ENCODE measurements at regions not wholly inside any gene's neighbourhood (a gene's known extent, or its start where the extent isn't known, plus 50 kb on each side); places are given as distances from the start of the nearest gene placed in this dataset.

DNA sequence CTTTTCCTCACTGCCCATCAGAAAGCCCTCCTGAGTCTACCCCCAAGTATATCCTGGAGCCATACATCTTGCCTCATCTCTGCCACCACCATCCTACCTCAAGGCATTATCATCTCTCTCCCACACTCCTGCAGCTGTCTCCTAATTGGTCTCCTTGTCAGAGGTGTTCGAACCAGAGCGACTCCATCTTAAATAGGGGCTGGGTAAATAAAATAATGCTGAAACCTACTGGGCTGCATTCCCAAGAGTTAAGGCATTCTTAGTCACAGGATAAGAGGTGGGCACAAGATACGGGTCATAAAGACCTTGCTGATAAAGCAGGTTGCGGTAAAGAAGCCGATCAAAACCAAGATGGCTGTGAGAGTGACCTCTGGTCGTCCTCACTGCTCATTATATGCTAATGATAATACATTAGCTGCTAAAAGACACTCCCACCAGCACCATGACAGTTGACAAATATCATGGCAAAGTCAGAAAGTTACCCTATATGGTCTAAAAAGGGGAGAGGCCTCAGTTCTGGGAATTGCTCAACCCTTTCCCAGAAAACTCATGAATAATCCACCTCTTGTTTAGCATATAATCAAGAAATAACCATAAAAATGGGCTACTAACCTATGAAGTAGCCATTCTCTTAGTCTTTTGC lies 97.0 kb upstream of the C16orf82 start:
- no peak overlapping the region for H3K27ac ChIP-seq (ENCODE audit: low read depth in 1 of 3, low read length in 2 of 3)
- H3K4me3 ChIP-seq (ENCODE audit: low read depth in 1 of 3, low read length in 3 of 3): no peak overlapping the region
- no peaks in the 10 kb centered on the region for H3K27me3 ChIP-seq (ENCODE audit: control insufficient read depth in 3 of 3, insufficient read depth in 3 of 3, low read length in 3 of 3)
- FAIRE-seq (no peak), DNase-seq (no peak)
- H3K36me3 ChIP-seq (ENCODE audit: control insufficient read depth in 3 of 3, insufficient read depth in 2 of 3, low read depth in 1 of 3, low read length in 3 of 3): no peaks in the 10 kb centered on the region
- no peaks in the 10 kb centered on the region for H3K4me1 ChIP-seq (ENCODE audit: control insufficient read depth in 3 of 3, insufficient read depth in 2 of 3, low read depth in 1 of 3, low read length in 2 of 3)
- WGBS, 3 donors: 59 to 80% (median 69%) methylated on average over 6 of the region's 6 CpGs
- no peaks in the 10 kb centered on the region for H3K9me3 ChIP-seq (ENCODE audit: control insufficient read depth in 2 of 2, insufficient read depth in 1 of 2, low read depth in 1 of 2, low read length in 1 of 2)

DNA sequence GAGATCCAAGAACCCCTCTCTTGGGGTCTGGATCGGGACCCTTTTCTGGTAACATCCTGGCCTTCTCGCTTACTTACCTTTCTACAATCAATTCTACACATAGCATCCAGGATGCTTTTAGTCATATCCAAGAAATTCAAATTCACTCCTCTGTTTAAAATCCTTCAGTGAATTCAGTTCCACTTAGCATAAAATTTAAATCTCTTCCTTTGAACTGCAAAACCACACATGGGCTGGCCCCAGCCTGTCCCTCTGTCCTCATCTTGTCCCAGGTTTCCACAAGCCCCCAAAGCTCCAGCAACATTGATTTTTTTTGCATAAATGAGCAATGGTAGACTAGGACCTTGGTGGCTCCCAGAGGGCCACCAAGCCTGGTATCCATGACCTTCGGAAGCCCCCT lies 96.4 kb upstream of the C16orf82 start:
- no peak overlapping the region for H3K27ac ChIP-seq (ENCODE audit: low read depth in 1 of 3, low read length in 2 of 3)
- FAIRE-seq (no peak), DNase-seq (no peak)
- H3K36me3 ChIP-seq (ENCODE audit: control insufficient read depth in 3 of 3, insufficient read depth in 2 of 3, low read depth in 1 of 3, low read length in 3 of 3): no peaks in the 10 kb centered on the region
- no peaks in the 10 kb centered on the region for H3K9me3 ChIP-seq (ENCODE audit: control insufficient read depth in 2 of 2, insufficient read depth in 1 of 2, low read depth in 1 of 2, low read length in 1 of 2)
- H3K27me3 ChIP-seq (ENCODE audit: control insufficient read depth in 3 of 3, insufficient read depth in 3 of 3, low read length in 3 of 3): no peaks in the 10 kb centered on the region
- H3K4me3 ChIP-seq (ENCODE audit: low read depth in 1 of 3, low read length in 3 of 3): no peak overlapping the region
- no peaks in the 10 kb centered on the region for H3K4me1 ChIP-seq (ENCODE audit: control insufficient read depth in 3 of 3, insufficient read depth in 2 of 3, low read depth in 1 of 3, low read length in 2 of 3)
- 74 to 89% (median 86%) methylated on average over 3 of the region's 3 CpGs for WGBS, 3 donors

- DNase-seq: no peak
- no peaks in the 10 kb centered on the region for H3K27me3 ChIP-seq (ENCODE audit: control insufficient read depth in 3 of 3, insufficient read depth in 3 of 3, low read length in 3 of 3)
- H3K36me3 ChIP-seq (ENCODE audit: control insufficient read depth in 3 of 3, insufficient read depth in 2 of 3, low read depth in 1 of 3, low read length in 3 of 3): no peaks in the 10 kb centered on the region
- H3K9me3 ChIP-seq (ENCODE audit: control insufficient read depth in 2 of 2, insufficient read depth in 1 of 2, low read depth in 1 of 2, low read length in 1 of 2): no peaks in the 10 kb centered on the region
- no peak for FAIRE-seq
- no peak overlapping the region for H3K4me3 ChIP-seq (ENCODE audit: low read depth in 1 of 3, low read length in 3 of 3)
- 53 to 63% (median 57%) methylated on average over 5 of the region's 5 CpGs for WGBS, 3 donors
- no peak overlapping the region for H3K27ac ChIP-seq (ENCODE audit: low read depth in 1 of 3, low read length in 2 of 3)
- no peaks in the 10 kb centered on the region for H3K4me1 ChIP-seq (ENCODE audit: control insufficient read depth in 3 of 3, insufficient read depth in 2 of 3, low read depth in 1 of 3, low read length in 2 of 3)
Observed at GRCh38 chr16:26976873-26977272, 89.9 kb upstream of the C16orf82 start.

GRCh38 chr16:26981266-26981938 lies 85.3 kb upstream of the C16orf82 start:
- no peak for FAIRE-seq
- WGBS, 3 donors: 67 to 75% (median 74%) methylated on average over 8 of the region's 8 CpGs
- no peaks in the 10 kb centered on the region for H3K36me3 ChIP-seq (ENCODE audit: control insufficient read depth in 3 of 3, insufficient read depth in 2 of 3, low read depth in 1 of 3, low read length in 3 of 3)
- H3K4me3 ChIP-seq (ENCODE audit: low read depth in 1 of 3, low read length in 3 of 3): no peak overlapping the region
- no peaks in the 10 kb centered on the region for H3K4me1 ChIP-seq (ENCODE audit: control insufficient read depth in 3 of 3, insufficient read depth in 2 of 3, low read depth in 1 of 3, low read length in 2 of 3)
- H3K27me3 ChIP-seq (ENCODE audit: control insufficient read depth in 3 of 3, insufficient read depth in 3 of 3, low read length in 3 of 3): no peaks in the 10 kb centered on the region
- no peak for DNase-seq
- no peak overlapping the region for H3K27ac ChIP-seq (ENCODE audit: low read depth in 1 of 3, low read length in 2 of 3)
- H3K9me3 ChIP-seq (ENCODE audit: control insufficient read depth in 2 of 2, insufficient read depth in 1 of 2, low read depth in 1 of 2, low read length in 1 of 2): no peaks in the 10 kb centered on the region

- DNase-seq (no peak), FAIRE-seq (no peak)
- 91 to 93% (median 93%) methylated on average over 2 of the region's 2 CpGs for WGBS, 3 donors
- Histone ChIP-seq H3K27ac (ENCODE audit: low read depth in 1 of 3, low read length in 2 of 3) (no peak overlapping the region), H3K36me3 (ENCODE audit: control insufficient read depth in 3 of 3, insufficient read depth in 2 of 3, low read depth in 1 of 3, low read length in 3 of 3) (no peaks in the 10 kb centered on the region), H3K27me3 (ENCODE audit: control insufficient read depth in 3 of 3, insufficient read depth in 3 of 3, low read length in 3 of 3) (no peaks in the 10 kb centered on the region), H3K4me1 (ENCODE audit: control insufficient read depth in 3 of 3, insufficient read depth in 2 of 3, low read depth in 1 of 3, low read length in 2 of 3) (no peaks in the 10 kb centered on the region), H3K4me3 (ENCODE audit: low read depth in 1 of 3, low read length in 3 of 3) (no peak overlapping the region), H3K9me3 (ENCODE audit: control insufficient read depth in 2 of 2, insufficient read depth in 1 of 2, low read depth in 1 of 2, low read length in 1 of 2) (no peaks in the 10 kb centered on the region)
Observed at GRCh38 chr16:26982422-26982821, 84.3 kb upstream of the C16orf82 start.

- DNase-seq (no peak), FAIRE-seq (no peak)
- H3K27me3 ChIP-seq (ENCODE audit: control insufficient read depth in 3 of 3, insufficient read depth in 3 of 3, low read length in 3 of 3): no peaks in the 10 kb centered on the region
- H3K9me3 ChIP-seq (ENCODE audit: control insufficient read depth in 2 of 2, insufficient read depth in 1 of 2, low read depth in 1 of 2, low read length in 1 of 2): no peaks in the 10 kb centered on the region
- H3K4me3 ChIP-seq (ENCODE audit: low read depth in 1 of 3, low read length in 3 of 3): no peak overlapping the region
- H3K27ac ChIP-seq (ENCODE audit: low read depth in 1 of 3, low read length in 2 of 3): no peak overlapping the region
- WGBS, 3 donors: 83 to 93% (median 85%) methylated on average over 2 of the region's 2 CpGs
- H3K36me3 ChIP-seq (ENCODE audit: control insufficient read depth in 3 of 3, insufficient read depth in 2 of 3, low read depth in 1 of 3, low read length in 3 of 3): no peaks in the 10 kb centered on the region
- H3K4me1 ChIP-seq (ENCODE audit: control insufficient read depth in 3 of 3, insufficient read depth in 2 of 3, low read depth in 1 of 3, low read length in 2 of 3): no peaks in the 10 kb centered on the region
Observed at GRCh38 chr16:26983426-26983825, 83.3 kb upstream of the C16orf82 start.

DNA sequence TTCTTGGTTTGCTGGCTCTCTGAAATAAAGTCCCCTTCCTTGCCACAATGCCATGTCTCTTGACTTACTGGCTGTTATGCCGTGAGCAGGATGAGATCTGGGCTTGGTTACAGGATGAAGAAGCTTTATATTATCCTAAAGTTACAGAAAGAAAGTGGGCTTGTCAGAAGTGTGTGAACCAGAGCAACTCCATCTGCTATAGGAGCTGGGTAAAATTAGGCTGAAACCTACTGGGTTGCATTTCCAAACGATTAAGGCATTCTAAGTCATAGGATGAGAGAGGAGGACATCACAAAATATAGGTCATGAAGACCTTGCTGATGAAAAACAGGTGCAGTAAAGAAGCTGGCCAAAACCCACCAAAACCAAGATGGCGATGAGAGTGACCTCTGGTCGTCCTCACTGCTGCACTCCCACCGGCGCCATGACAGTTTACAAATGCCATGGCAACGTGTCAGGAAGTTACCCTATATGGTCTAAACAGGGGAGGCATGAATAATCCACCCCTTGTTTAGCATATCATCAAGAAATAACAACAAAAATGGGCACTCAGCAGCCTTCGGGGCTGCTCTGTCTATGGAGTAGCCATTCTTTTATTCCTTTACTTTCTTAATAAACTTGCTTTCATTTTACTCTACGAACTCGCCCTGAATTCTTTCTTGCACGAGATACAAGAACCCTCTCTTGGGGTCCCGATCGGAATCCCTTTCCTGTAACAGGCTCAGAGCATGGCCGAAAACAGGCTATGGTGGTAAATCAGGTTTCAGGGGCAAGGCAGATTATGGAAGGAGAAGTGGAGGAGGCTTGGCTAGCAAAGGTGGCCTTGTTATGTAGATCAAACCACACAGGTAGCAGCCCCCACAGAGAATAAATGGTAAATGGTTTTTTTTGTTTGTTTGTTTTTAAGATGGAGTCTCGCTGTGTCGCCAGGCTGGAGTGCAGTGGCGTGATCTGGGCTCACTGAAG lies 81.3 kb upstream of the C16orf82 start:
- 71 to 78% (median 71%) methylated on average over 17 of the region's 17 CpGs for WGBS, 3 donors
- H3K27ac ChIP-seq (ENCODE audit: low read depth in 1 of 3, low read length in 2 of 3): no peak overlapping the region
- FAIRE-seq: no peak

GRCh38 chr16:26987597-26988010 lies 79.1 kb upstream of the C16orf82 start:
- Histone ChIP-seq H3K27ac (ENCODE audit: low read depth in 1 of 3, low read length in 2 of 3) (peak overlapping the region in 1 of 3 donors; percentile 72), H3K27me3 (ENCODE audit: control insufficient read depth in 3 of 3, insufficient read depth in 3 of 3, low read length in 3 of 3) (no peaks in the 10 kb centered on the region), H3K4me1 (ENCODE audit: control insufficient read depth in 3 of 3, insufficient read depth in 2 of 3, low read depth in 1 of 3, low read length in 2 of 3) (no peaks in the 10 kb centered on the region), H3K4me3 (ENCODE audit: low read depth in 1 of 3, low read length in 3 of 3) (no peak overlapping the region), H3K36me3 (ENCODE audit: control insufficient read depth in 3 of 3, insufficient read depth in 2 of 3, low read depth in 1 of 3, low read length in 3 of 3) (no peaks in the 10 kb centered on the region), H3K9me3 (ENCODE audit: control insufficient read depth in 2 of 2, insufficient read depth in 1 of 2, low read depth in 1 of 2, low read length in 1 of 2) (no peaks in the 10 kb centered on the region)
- DNase-seq (no peak), FAIRE-seq (no peak)
- 48 to 62% (median 51%) methylated on average over 7 of the region's 7 CpGs for WGBS, 3 donors

More for the DNA sequence above, 81.3 kb upstream of the C16orf82 start:
- Histone ChIP-seq H3K36me3 (ENCODE audit: control insufficient read depth in 3 of 3, insufficient read depth in 2 of 3, low read depth in 1 of 3, low read length in 3 of 3) (no peaks in the 10 kb centered on the region), H3K27me3 (ENCODE audit: control insufficient read depth in 3 of 3, insufficient read depth in 3 of 3, low read length in 3 of 3) (no peaks in the 10 kb centered on the region), H3K9me3 (ENCODE audit: control insufficient read depth in 2 of 2, insufficient read depth in 1 of 2, low read depth in 1 of 2, low read length in 1 of 2) (no peaks in the 10 kb centered on the region), H3K4me1 (ENCODE audit: control insufficient read depth in 3 of 3, insufficient read depth in 2 of 3, low read depth in 1 of 3, low read length in 2 of 3) (no peaks in the 10 kb centered on the region), H3K4me3 (ENCODE audit: low read depth in 1 of 3, low read length in 3 of 3) (no peak overlapping the region)
- no peak for DNase-seq

Measured in small intestine (tissue), 7 donors.